ENCODE measurements at regions not wholly inside any gene's neighbourhood (a gene's known extent, or its start where the extent isn't known, plus 50 kb on each side); places are given as distances from the start of the nearest gene placed in this dataset.
"Not testable (repeated sequence)": the region's sequence is repeated elsewhere in the genome, so short reads cannot be mapped to it uniquely, and the experiment has no call there.

DNA sequence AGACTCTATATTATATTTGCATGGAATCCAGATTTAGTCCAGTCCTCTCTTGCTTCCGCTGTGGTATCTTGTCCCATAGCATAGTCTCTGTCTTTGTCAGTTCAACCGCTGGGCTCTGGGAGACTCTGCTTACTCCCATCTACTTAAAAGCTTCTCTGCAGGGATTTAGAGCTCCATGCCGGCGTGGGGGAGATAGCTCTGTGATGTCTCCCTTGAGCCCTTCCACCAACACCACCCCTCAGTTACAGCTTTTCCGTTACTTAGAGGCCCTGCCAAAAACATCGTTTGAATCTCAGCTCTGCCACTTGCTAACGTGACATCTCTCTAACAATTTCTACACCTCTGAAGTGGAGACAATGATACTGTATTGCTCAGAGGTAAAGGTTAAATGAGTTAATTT, 306.1 kb upstream of the ZNF608 start:
- no peak for DNase-seq

DNA sequence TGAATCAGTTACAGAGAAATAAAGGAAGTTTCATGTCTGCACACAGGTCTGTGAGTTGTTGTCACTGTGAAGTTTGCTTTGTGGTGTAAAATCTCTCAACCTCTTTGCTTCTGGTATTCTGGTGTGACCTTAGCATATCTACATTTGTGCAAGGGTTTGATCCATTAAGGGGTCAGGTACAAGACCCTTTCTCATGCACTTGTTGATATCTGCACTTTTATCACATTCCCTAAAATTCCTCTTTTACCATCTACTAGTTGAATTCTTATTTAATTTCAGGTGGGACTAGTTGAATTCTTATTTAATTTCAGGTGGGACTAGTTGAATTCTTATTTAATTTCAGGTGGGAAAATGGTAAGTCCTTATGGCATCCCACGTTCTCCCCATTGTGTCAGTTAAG, 306.7 kb upstream of the ZNF608 start:
- DNase-seq = no peak

DNA sequence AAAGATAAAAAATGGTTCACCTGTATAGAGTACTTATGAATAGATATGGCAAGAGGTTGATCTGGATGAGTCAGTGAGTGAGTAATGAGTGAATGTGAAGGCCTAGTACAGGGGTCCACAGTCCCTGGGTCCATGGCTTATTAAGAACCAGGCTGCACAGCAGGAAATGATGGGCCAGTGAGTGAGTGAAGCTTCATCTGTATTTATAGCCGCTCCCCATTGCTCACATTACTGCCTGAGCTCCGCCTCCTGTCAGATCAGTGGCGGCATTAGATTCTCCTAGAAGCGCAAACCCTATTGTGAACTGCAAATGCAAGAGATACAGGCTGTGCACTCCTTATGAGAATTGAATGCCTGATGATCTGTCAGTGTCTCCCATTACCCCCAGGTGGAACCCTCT, 307.7 kb upstream of the ZNF608 start:
- DNase-seq = no peak

DNA sequence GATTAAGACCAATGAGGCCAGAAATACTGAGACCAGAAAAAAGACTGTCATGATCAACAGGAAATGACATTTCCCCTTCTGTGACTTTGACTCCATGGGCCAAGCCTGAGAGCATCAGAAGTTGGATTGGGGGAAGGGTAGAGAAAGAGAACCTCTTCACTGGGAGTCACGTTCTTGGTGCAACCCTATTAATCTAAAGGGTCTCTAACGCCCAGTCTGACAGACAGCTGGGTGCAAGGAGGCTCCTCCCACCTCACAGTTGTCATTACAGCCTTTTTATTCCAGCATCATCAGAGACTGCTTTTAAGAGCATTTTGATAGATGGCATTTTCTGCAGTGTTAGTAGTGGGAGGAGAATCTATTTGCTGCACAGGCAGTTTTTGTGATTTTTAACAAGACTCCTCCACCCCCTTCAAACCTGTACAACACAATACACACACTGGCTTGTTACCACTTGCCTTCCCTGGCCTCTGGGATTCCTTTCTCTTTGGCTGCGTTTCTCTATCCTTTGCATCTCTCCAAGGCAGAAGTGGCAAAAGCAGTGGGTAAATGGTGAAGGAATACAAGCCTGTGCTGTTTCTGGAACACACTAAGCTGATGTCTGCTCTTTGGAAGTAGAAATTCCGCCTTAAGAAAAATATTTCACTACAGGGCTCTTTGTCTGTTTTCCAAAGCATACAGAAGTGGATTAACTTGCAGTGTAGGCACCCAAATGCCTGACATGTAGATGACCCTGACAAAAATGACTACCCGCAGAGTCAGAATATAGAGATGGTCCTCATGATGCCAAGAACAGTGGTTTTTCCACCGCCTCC, 310.4 kb upstream of the ZNF608 start:
- DNase-seq = no peak

DNA sequence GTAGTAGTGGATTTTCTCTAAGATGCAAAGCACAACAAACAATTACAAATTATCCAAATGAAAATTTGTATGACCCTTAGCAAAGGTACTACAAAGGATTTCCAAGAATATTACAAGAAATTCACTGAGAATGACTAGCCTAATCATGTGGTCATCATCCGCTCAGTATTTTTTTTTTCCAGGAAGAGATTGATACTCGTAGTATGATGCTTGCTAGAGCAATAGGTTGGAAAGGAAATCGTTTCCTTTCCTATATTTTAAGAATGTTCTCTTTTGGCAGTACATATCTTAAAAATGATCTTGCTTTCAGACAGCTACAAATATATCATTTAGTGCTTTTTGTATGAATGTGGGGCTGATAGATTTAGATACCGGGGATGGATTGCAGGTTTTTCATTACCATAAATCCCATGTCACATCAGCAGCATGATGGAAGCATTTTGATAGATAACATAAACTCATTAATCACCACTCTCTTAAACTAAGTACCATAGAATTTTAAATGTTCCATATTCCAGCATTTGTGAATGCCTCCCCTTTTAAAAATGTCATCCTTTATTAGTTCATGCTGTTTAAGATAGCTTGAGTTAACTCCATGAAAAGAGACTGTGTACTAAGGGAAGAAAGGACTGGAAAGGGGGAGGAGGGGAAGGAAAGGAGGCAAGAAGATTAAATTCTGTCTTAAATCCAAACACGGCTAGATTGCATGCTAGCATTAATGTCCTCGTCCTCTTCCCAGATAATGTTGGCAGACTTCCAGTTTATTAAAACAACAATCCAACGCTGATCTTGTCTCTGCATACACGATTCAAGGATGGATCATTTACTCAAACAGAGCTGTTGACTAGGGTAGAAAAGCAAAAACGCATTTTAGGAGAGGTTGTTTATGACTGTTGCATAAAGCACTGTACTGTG, 311.7 kb upstream of the ZNF608 start:
- no peak for DNase-seq

DNA sequence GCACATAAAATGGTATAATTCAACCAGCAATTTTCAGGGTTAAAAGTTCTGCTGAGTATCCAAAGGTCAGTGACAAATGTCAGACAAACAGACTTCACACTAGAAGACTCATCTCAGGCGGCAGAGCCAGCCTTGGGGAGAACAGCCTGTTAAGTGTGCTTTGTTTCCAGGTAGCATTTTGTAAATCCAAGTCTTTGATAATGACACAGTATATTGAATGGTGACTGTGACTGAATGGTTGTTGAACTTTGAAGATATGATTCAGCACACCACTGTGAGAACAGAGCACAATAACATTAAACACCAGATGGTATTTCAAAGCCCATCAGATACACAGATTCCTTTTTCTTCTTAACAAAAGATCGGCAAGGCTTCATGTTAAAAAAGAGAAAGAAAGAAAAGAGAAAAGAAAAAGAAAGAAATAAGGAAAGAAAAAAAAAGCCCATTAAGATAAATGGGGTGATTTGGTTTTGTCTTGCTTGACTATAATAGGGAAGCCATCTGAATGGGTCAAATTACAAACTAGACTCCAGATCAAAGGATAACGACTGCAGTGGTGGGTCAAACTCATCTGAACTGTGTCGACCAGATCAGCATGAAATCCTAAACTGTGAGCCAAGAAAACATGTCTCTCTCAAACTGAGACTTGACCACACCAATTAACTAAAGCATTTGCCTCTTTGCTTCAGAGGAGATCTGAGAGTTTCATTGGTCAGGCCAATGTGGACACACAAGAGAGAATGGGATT, 313.0 kb upstream of the ZNF608 start:
- no peak for DNase-seq

DNA sequence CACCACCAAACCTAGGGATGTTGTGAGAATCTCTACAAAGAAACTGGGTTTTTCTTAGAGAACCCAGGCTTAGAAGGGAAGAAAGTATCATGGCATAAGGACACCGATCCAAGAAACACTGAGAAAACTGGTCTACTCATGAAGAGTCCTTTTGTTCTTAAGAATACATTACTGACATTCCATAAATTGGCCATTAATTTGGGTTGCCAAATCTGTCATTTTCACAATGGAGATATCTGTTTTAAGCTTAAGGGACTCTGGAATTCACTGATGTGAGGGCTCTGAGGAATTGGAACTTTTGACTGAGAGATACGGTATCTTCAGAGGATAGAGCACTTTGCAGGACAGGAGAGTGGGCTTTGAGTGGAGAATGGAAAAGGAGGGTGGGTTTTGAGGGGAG, 315.3 kb upstream of the ZNF608 start:
- DNase-seq = no peak

DNA sequence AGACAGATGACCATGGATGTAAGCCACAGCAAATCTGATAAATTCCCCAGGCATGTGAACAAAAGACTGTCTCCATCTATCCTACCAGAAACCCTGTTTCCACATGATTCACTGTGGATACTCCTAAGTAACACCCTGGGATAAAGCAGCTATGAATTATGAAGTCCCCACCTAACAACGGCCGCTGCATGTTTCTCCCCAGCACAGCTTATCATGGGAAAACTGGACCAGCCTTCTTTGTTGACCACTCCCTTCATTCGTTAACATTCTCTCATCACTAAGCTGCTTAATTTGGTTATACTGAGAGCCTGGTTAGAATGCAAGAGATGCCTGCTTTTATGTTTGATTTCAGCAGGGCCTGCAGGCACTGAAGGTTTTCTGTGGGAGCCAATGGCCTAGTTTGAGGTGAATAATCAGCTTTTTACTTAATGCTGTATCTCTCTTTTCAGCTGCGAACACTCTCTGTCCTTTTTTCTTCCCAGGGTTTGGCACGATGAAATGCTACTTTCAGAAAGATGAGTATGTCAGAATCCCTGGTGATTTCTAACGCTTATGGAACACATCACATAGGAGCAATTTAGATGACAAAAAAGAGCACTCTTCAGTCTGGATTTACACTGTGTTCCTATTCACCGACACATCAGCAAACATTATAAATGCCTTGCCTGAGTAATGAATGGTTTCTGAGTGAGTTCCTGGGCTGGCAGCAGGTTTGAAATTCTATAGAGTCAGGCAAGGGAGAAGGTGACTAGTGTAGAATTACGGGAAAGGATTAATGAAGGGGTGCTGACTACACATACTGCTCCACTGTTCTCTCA, 318.4 kb upstream of the ZNF608 start:
- DNase-seq = no peak

DNA sequence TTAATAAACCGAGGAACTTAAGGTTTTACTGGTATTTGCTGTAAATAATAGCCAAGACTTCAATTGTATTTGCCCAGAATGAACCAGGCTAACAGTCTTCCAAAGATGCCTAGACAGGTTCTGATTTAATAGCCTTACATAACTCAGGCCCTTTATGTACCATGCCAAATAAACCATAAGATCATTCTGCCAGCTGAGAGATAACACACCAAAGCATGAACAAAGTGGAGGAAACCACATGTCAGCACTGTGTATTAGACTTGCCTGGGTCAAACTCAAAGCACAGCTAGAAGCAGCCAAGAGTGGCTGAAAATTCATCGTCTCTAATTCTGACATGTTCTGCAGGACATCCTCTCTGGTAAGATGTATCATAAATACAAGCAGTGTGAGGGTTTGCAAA, 319.3 kb upstream of the ZNF608 start:
- DNase-seq = no peak

DNA sequence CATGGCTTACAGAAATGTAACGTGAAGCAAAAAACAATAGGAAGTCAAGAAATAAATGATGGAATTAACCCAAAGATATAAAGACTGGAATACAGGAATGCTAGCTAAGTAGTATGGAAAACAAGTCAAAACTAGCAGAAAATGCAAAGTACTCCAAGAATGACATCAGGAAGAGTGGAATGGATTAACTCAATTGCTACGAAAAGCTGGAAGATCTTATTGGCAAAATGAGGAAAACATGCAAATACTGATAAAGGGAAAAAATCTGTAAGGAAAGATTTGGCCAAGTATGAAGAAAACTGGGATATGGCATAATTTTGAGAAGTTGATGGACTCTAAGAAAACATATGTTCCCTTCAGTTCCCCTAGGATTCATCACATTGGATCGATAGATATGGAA, 324.5 kb upstream of the ZNF608 start:
- DNase-seq = no peak

DNA sequence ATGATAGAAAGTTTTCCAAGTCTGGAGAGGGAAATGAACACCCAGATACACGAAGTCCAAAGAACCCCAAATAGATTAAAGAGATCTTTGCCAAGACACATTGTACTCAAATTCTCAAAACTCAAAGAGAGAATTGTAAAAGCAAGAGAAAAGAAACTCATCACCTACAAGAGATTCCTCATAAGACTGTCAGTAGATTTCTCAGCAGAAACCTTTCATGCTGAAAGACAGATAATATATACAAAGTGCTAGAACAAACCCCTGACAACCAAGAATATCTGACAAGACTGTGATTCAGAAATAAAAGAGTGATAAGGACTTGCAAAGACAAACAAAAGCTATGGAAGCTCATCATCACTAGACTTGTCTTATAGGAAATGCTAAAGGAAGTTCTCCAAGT, 326.7 kb upstream of the ZNF608 start:
- no peak for DNase-seq

DNA sequence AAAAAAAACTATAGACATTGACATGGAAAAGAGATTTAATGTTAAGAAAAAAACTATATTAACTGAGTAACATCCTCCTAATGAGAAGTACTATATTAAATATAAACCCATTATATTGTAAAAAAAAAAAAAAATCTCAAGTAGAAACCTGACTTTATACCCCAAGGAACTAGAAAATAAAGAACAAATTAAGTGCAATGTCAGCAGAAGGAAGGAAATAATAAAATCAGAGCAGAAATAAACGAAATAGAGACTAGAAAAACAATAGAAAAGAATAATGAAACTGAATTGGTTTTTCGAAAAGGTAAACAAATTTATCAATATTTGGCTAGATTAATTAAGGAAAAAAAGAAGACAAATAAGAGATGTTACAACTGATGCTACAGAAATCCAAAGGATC, 329.1 kb upstream of the ZNF608 start:
- DNase-seq = no peak

DNA sequence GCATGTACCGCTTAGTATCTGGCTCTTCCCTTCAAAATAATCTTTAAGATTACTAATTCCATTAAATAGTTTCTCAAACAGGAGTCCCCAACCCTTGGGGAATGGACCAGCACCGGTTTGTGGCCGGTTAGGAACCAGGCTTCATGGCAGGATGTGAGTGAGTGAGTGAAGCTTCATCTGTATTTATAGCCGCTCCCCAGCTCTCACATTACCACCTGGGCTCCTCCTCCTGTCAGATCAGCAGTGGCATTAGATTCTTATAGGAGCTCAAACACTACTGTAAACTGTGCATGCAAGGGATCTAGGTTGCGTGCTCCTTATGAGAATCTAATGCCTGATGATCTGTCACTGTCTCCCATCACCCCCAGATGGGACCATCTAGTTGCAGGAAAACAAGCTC, 332.6 kb upstream of the ZNF608 start:
- not testable (repeated sequence) for DNase-seq

DNA sequence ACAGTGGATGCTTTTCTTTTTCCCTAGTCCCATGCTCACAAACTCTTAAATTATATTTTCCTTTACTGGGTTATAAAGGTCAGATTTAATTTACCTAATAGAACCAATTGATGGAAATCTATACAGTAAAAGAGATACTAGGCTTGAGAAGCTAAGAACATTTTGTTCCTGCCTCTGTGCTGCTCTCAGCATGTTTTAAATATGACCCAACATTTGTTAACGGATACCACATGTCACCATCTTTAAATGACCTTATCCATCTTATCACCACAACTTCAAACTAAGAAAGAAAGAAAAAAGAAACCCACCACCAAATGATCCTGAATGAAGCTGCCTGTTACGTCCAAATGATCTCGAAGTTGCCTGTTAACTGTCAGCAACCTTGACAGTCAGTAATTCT, 334.7 kb upstream of the ZNF608 start:
- no peak for DNase-seq

DNA sequence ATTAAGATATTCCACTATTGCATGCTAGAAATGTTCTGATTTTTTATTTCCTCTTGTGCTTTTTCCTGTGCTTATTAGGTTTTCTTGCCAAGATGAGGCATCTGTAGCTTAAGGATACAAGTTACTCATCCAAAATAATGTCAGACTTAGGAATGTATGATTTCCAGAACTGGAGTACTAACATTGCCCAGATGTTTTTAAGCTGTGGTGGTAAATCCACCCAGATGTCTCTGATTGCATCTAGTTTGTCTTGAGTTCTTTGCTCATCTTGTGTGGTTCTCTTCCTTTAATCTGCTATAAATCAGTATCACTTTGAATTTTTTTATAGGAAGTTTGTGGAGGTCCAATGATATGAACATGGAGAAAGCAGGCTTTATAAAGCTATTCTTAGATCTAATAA, 337.5 kb upstream of the ZNF608 start:
- no peak for DNase-seq

DNA sequence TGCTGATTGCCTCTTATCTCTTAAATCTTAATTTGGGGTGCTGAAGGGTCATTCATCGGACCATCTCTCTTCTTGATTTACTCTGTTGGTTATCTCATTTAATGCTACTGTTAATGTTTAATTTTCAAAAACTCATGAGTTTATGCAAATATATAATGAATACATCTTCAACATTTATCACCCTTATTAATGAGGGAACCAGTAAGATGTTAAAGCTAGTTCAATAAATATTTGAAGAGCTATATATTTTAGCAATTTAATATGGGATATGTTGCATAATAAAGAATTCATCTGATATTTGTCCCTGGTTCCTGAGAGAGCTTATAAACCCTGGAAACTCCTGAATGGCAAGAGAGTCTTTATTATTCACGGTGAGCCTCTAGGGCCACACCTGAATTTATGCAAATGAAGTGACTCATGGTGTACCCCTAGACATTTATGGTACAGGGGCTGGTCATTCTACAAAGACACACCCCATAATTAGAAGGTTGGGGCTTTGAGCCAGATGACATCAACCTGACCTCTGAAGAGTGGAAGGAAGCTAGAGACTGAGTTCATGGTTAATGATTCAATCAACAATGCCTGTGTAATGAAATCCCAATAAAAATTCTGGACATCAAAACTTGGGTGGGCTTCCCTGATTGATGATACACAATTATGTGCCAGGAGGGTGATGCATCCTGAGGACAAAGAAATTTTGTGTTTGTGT, 339.5 kb upstream of the ZNF608 start:
- no peak for DNase-seq

DNA sequence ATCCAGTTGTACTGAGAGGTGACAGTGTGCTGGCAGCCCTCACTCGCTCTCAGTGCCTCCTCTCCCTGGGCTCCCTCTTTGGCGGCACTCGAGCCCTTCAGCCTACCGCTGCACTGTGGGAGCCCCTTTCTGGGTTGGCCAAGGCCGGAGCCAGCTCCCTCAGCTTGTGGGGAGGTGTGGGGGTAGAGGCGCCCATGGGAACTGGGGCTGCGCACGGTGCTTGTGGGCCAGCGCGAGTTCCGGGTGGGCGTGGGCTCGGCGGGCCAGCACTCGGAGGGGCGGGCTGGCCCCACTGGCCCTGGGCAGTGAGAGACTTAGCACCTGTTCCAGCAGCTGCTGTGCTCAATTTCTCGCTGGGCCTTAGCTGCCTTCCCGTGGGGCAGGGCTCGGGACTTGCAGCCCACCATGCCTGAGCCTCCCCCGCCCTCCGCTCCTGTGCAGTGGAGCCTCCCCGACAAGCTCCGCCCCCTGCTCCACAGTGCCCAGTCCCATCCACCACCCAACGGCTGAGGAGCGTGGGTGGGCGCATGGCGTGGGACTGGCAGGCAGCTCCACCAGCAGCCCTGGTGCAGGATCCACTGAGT, 342.2 kb upstream of the ZNF608 start:
- DNase-seq = no peak

DNA sequence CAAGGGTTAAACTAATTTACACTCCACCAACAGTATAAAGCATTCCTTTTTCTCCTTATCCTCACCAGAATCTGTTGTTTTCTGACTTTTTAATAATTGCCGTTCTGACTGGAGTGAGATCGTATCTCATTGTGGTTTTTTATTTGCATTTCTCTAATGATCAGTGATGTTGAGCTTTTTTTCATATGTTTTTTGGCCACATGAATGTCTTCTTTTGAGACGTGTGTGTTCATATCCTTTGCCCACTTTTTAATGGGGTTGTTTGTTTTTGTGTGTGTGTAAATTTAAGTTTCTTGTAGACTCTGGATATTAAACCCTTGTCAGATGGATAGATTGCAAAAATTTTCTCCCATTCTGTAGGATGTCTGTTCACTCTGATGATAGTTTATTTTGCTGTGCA, 345.7 kb upstream of the ZNF608 start:
- DNase-seq = not testable (repeated sequence)

DNA sequence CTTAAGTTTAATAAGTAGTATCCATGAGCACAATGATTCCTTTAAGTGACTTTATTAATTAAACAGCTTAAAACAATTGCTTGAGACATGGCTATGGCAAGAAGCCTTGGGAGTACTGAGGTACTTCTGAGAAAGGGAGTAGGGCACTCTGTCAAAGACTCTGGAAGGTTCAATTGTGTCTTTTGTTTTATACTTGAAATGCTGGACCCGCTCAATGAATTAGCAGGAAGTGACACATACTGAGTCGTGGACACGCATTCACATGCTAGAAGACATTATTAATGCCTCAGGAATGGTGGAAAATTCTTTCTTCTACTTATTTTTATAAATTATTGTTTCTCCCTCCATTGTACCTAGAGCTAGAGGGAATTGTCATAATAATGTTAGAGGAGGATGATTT, 347.3 kb upstream of the ZNF608 start:
- no peak for DNase-seq

DNA sequence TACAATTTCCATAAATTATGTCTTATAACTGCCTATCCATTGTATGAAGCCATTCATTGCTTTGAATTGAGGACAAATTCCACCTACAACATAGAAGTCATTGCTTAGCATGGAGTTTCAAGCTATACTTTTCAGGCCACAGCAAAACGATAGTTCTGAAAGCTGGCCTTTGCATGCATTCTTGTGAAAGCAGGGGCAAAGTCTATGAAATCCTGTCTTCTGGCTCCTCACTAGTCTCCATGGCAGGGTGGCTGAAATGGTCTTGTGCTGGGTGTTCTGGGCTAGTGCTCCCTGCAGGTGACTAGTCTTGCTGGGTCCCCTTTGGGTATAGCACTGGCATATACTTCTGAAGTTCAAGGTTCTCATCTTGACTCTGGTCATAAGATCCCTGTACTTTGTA, 353.9 kb upstream of the ZNF608 start:
- no peak for DNase-seq

DNA sequence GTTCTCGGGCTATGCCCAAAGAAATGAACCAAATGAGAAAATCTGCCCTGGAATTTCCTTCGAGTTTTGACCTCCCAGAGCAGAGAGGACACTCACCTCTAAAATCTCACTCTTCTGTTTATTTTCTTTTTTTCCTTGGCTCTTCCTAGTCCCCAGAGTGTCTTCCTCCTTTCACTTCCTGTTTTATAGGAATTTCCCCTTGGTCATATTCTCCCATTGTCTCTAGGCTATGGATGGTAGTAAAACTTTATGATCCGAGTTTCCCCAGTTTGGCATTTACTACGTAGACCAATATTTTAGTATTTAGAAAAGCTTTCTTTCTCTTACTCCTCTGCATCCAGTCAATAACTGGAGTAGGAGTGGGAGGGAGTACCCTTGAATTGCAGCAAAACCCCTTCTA, 354.5 kb upstream of the ZNF608 start:
- no peak for DNase-seq

DNA sequence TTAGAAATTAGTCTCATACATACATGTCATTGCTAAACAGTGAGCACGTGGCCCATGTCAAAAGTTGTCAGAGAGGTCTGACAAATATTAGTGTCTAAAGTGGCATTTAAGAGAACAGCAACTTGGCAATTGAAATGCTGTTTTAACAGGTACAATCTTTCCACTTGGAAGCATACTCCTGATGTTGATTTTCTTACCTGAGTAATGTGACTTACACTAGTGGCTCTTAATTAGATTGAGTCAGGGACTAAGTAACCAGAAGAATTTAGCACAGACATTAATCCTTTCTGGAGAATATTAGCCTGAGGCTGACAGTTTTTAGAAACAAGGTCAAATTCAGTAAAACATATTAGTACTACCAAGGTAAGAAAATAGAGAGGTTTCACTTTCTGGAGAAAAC, 357.0 kb upstream of the ZNF608 start:
- no peak for DNase-seq

All from effector CD4-positive, alpha-beta T cell (primary cell).